GM12865 (cell line): ENCODE measurements at regions not wholly inside any gene's neighbourhood (a gene's known extent, or its start where the extent isn't known, plus 50 kb on each side); places are given as distances from the start of the nearest gene placed in this dataset.

ENCODE experiments used
- DNase-seq: peaks from one replicate; pipeline ENCODE4 v3.0.0; 2010; ENCODE audit warnings: low read depth
- H3K4me3 ChIP-seq: 2 replicates; pipeline ENCODE4 v1.5.1; 2011; ENCODE audit warnings: mild to moderate bottlenecking, low read depth, low read length, control low read depth
- TF ChIP-seq, protein P1 (sequence below): IDR thresholded peaks from 2 replicates; pipeline ENCODE4 v1.5.1; 2011; ENCODE audit warnings: low read length, control low read depth, low read depth, inconsistent platforms; ENCODE audit not compliant: insufficient read depth; ENCODE audit errors: missing control alignments

DNA sequence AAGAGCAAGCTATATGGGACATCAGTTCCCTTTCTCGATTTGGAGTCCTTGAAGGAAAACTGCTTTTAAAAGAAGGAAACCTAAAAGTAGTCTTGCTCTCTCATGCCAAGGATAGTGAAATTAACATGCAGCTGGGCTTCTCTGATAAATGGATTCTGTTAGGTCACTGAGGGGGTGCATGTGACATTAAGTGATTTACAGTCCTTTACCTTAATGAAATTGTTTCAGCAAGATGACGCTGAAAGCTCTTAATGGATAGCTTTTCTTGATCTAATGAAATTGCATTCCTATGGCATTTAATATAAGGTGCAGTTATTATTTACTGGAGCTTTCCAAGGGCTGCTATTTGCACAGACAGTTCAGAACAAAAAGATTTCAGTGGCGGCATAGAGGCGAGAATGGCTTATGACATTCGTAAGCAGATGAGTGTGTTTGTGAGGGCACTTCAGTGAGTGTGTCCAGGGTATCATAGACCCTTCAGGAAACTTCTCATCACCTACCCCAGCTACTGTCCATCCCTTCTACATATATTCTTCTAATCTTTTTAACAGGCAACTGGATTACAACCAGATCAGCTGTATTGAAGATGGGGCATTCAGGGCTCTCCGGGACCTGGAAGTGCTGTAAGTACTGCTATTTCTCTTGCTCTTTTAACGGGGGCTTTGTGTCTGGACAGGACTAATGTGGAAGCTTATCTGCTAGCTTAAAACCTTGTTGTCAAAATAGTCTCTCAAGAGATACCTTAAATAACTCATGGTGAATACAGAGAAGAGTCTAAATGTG, 219.9 kb upstream of the PACRGL start:
- no peak overlapping the region for H3K4me3 ChIP-seq
- TF ChIP-seq, protein P1, sequence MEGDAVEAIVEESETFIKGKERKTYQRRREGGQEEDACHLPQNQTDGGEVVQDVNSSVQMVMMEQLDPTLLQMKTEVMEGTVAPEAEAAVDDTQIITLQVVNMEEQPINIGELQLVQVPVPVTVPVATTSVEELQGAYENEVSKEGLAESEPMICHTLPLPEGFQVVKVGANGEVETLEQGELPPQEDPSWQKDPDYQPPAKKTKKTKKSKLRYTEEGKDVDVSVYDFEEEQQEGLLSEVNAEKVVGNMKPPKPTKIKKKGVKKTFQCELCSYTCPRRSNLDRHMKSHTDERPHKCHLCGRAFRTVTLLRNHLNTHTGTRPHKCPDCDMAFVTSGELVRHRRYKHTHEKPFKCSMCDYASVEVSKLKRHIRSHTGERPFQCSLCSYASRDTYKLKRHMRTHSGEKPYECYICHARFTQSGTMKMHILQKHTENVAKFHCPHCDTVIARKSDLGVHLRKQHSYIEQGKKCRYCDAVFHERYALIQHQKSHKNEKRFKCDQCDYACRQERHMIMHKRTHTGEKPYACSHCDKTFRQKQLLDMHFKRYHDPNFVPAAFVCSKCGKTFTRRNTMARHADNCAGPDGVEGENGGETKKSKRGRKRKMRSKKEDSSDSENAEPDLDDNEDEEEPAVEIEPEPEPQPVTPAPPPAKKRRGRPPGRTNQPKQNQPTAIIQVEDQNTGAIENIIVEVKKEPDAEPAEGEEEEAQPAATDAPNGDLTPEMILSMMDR: no peak
- no peak for DNase-seq

DNA sequence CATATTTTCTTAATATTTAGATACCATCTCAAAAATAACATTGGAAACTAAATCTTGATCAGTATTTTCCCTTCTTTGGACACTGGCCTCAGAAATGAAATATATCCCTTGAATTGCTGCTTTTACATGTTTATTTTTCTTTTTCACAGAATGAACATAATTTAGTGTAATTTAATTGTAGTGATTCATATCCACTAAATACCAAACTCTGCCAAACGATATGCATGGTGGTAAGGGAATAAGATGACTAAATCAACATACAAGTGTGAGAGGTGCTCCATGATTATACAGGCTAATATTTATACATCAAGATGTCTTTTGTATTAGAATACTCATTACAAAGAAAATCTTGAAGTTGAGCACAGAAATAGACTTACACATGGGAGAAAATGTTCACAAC, 216.8 kb upstream of the PACRGL start:
- no peak overlapping the region for H3K4me3 ChIP-seq
- TF ChIP-seq, protein P1: no peak
- no peak for DNase-seq

DNA sequence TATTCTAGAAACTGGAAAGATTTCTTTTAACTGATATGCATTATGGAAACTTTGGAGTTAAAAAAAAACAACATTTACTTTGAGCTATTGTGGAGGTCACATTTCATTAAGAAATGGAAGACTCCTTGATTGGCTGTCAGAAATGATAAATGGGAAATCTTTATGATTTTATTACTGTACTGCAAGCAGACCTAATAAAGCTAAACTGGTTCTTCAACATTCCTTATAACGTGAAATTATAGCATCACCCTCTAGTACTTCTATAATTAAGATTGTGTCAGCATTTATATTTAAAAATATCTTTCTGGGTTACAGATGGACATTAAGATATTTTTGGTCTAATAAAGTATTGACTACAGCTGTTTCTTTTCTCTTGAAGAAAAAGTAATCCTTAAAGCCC, 213.8 kb upstream of the PACRGL start:
- TF ChIP-seq, protein P1: no peak
- DNase-seq: no peak
- no peak overlapping the region for H3K4me3 ChIP-seq

DNA sequence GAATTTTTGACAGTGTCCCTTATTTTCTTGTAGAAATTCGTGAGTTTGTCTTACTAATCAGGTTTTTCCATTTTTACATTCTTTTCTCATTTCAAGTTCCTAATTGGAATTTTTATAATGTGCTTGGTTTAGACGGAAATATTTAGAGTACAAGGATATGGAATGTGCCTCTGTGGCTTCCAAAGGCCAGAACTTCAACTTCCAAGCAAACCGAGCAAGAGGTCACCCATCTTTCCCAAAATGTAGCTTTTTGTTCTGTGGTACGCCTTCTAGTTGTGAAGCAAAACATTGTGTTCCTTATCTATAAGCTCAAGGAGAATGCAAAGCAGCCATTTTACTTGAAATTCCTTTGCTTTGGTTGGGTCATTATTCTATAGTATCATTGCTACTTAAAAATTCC, 212.8 kb upstream of the PACRGL start:
- TF ChIP-seq, protein P1: no peak

DNA sequence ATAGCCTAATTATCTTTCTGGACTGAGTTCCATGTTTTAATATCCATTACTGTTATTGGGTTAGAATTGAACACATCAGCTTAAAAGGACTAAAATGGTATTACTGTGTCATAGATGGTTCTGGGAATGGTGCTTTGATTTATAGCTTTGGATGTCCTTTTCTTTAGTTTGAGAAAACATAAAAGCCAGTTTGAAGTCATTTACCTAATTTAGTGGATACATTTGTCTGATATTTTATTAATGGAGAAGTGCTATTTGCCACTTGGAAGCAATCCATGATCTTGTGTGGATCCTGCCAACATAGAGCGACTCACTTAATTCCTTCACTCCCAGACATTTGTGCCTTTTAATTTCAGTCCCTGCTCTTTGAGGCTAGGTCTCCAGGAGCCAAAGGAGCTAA, 212.4 kb upstream of the PACRGL start:
- DNase-seq: no peak
- TF ChIP-seq, protein P1: no peak
- H3K4me3 ChIP-seq: no peak overlapping the region

More for the DNA sequence above, 212.8 kb upstream of the PACRGL start:
- no peak for DNase-seq
- no peak overlapping the region for H3K4me3 ChIP-seq

DNA sequence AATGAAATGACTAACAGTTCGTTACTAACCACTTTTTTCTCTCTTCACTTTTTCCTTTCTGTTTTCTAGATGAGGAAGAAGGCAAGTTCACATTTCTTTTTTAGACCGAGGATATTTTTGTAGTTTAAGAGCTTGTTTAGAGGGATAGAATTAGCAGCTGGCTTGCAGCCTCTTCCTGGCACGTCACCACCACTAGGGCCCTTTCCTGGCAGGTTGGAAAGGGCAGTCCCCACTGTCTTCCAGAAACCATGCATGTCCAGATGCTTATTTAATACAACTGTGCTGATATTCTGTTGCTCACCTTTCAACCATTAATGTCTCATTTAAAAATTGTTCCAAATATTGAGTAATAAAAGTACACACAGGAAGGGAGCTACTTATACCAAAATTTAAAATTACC, 209.5 kb upstream of the PACRGL start:
- DNase-seq: no peak
- no peak overlapping the region for H3K4me3 ChIP-seq
- TF ChIP-seq, protein P1: no peak
